Right renal pelvis (tissue), 4 donors: ENCODE measurements at regions not wholly inside any gene's neighbourhood (a gene's known extent, or its start where the extent isn't known, plus 50 kb on each side); places are given as distances from the start of the nearest gene placed in this dataset.

Source experiments
- DNase-seq, 4 donors: peaks; one replicate each; pipeline ENCODE4 v3.0.0-alpha.2; 2013; ENCODE audit warnings: low read depth in 4 of 4, low spot score in 3 of 4, missing footprints in 1 of 4

- DNase-seq: no peak
Measured at GRCh38 chr13:73433458-73433857, 374.7 kb downstream of the KLF5 start.

DNA sequence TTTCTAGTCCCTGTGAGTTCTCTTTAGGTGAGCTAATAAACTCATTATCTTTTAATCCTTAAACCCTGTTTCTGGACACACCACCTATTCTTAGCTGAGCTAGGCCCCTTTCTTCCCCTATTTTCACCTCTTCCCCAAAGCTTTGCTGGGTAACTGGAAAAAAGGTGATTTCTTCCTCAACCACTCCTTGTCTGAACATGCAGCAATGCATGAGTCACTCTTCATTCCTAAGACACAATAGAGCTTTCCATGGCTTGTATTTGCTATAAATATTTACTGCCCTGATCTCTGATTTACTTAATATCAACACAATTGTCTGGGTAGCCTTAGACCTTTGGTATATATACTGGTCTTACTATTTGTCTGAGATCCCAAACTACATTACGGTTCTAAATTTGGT is 370.9 kb downstream of the KLF5 start:
- DNase-seq: no peak

DNA sequence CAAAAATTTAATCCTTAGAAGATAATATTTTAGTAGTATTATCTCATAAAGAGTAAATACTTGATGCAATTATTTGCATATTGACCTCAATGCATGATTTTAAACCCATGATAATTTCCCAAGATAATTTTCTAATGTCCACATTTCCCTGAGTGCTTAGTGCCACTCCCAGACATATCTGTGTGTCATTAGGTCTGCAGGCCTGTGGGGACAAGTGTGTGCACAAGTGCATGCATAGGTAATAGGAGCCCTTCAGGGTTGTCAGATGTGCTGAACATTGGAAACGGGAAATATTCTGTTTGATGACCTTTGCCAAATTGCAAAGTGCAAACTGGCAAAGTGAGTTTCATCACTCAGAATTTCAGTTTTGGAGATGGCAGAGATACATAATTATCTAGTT is 369.9 kb downstream of the KLF5 start:
- DNase-seq: no peak

DNA sequence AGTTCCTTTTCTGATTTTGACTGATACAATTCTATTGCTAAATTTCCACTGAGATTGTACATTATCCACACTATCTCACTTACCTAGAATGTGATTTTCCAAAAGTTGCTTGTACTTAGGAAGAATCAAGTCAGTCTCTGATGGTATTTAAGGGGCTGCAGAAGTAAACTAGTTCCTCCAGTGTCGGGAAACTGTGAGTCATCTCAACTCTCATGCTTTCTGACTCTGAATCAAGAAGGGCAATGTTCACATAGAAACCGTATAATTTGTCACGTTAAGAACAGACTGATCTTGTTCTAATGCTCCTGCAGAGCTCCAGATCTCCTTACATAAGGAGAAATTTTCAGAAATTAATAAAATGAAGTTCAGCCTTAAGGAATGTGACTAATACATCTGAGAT is 369.3 kb downstream of the KLF5 start:
- no peak for DNase-seq

DNA sequence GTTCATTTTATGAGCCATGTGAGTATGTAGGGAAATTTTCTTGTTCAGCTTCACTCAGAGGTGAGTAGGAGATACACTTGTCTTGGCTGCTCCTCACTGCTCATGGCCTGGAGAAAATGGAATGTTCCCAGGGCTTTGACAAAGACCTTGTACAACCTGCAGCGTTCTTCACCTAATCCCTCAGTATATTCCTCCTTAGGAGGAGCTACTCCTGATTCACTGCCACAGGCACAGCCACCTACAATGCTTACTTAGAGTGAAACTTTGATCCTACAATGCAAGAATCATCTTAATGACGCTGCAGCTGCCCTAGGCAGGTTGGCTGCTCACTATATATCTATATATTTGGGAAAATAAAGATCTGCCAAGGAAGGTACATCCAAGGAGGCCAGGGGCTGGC is 364.2 kb downstream of the KLF5 start:
- DNase-seq: no peak

GRCh38 chr13:73421310-73421912 is 362.6 kb downstream of the KLF5 start:
- no peak for DNase-seq

DNA sequence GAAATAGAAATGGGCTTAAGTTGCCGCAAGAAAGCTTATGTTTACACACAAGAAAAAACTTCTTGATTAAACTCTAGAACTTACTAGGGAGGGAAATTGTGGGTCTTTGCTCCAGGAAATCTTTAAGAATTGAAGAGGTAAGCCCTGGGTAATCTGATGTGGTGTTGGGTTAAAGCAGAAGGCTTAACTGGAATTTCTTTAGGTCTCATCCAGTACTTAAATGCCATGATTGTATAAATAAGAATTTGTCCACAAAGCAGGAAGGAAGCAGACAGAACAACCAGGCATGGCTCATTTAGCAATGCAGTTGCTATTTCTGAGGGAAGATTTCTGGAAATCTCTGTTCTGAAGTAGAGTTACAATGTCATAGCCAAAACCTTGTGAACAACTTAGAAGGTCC is 360.4 kb downstream of the KLF5 start:
- DNase-seq: no peak

- DNase-seq: no peak
Measured at GRCh38 chr13:73417012-73417615, 358.3 kb downstream of the KLF5 start.

- no peak for DNase-seq
Measured at GRCh38 chr13:73416093-73416492, 357.3 kb downstream of the KLF5 start.

DNA sequence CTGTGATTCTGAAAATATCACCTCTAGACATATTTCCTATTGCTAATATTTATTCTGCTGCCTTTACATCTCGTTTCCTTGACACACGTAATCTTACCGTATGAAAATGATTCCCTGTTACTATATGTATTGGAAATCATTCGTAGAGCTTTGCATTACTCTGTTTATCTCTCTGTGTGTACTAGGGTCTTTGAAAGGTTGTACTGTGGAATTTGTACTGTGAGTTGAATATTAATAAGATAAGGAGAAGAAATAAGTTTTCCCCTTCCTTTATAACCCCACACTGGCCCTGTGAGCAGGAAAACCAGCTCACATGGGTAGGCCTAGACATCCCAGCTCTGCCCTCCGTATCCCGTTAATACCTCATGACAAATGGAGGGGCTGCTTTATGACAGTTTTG is 354.9 kb downstream of the KLF5 start:
- DNase-seq: no peak

- no peak for DNase-seq
Measured at GRCh38 chr13:73412933-73413332, 354.1 kb downstream of the KLF5 start.

DNA sequence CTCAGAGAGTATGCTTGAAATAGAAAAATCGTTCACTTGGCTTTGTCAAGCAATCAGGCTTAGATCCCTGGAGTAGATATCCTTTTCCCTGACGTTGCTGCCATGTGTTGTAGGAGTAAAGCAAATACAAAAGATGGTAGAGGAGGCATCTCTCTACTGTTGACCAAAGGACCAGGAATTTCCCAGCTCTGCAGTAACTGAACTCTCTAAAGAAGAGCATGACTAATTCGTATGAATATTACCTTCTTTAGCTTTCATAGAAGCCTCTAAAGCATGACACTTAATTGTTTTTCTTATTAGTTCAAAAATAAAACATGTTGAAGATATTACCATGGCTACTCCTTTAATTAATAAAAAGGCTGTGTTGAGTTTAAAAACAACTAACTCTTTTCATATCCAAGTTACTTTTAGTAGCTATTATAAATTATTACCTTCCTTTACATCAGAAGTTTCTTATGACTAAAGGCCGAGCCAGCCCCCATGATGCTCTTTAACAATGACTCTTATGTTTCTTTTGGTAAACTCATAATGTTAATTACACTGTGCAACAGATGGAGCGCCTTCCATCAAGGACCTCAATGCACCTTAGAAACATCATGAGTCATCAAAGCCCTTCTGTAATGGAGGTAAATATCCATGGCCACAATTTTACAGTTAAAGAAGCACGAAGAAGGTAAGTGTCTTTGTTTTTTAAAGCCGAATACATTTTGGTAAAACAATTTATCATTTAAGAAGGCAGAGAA is 352.4 kb downstream of the KLF5 start:
- DNase-seq: no peak

DNA sequence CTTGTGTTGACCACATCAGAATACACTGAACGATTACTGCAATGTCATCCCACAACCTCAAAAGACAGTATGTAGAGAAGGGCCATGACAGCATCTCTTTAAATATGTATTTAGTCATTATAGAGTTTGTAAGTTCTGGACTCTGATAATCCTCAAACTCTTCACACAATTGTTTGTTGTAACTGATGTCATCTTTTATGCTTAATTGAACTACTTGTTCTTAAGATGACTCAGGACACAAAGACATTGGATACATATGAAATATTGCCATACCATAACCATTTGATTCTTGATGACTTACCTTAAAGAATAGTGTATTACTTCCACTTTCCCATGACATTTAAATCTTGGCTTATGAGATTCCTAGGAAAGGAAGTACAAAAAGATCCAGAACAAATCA is 347.6 kb downstream of the KLF5 start:
- DNase-seq: no peak

DNA sequence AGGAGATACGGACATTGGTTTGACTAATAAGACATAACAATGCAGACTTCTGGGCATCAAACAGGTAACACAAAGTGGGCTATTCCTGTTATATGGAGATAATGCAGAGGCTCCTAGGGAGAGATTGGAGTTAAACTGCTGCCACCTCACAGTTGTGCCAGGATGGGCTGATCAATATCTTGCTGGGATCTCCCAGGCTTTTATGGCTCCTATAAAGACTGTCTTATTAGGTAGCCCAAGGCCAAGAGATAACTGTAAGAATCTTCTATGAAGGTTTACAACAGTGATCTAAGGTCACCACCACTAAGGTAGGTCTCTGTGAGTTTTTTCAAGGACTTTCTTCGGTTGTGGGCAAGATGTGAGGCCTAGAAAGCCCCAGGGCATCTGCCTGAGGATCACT is 345.8 kb downstream of the KLF5 start:
- DNase-seq: no peak

- no peak for DNase-seq
Measured at GRCh38 chr13:73403355-73404120, 344.7 kb downstream of the KLF5 start.

DNA sequence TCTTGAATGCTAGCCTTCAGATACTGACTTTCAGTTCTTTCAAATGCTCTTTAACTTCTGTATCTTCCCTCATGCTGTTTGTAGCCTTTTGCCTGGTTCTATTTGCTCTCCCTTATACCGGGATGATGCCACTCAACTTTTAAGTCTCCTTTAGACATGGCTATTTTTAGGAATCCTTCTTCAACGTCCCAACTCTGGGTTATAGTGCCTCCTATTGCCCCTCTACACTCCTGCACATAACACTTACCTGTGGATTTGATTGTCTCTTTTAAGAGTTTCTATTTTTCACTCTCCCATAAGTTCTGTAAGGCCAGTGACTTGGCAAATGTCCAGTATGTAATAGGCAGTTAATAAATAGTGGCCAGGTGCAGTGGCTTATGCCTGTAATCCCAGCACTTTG is 343.0 kb downstream of the KLF5 start:
- DNase-seq: no peak

GRCh38 chr13:73399347-73400216 is 340.8 kb downstream of the KLF5 start:
- DNase-seq: peak in 1 of 4 donors; percentile 1

- DNase-seq: no peak
Measured at GRCh38 chr13:73397496-73398305, 338.9 kb downstream of the KLF5 start.

DNA sequence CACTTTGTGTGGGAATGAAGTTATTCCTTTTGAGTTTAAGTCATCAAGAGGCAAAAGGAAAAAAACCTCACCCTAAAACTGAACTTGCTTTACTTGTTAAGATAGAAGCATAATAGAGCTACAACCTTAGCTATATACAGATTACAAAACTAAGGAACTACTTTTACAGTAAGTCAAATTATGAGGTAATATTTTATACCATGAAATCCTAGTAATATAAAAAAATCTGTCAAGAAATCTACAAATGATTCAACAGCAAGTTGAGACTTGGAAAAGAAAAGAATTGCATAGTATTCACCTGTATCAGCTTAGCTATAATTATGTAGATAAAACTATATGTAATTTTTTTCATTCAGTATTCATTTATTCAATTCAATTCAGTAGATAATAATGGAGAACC is 335.3 kb downstream of the KLF5 start:
- DNase-seq: no peak

DNA sequence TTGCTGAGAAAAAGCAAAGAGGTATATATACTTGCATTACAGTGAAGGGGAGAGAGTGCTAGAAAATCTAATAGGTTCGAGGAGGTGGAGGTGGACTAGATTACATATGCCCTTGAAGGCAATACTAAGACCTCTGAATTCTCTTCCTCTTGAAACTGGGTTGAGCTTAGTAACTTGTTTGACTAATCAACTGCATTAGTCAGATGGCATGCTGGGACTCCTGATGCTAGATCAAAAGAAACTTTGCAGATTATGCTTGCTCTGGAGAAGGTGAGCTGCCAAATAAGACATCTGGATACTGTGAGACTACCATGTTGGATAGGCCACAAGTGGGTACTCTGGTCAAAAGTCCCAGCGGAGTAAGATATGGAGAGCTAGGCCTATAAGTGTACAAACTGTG is 331.3 kb downstream of the KLF5 start:
- DNase-seq: no peak
